ENCODE measurements at regions not wholly inside any gene's neighbourhood (a gene's known extent, or its start where the extent isn't known, plus 50 kb on each side); places are given as distances from the start of the nearest gene placed in this dataset.

- no peak overlapping the region for H3K27ac Mint-ChIP-seq
Observed at GRCh38 chr3:13931172-13931571, 51.3 kb upstream of the WNT7A start.

More at GRCh38 chr3:13931172-13931571, 51.3 kb upstream of the WNT7A start:
- ATAC-seq (no peak), DNase-seq (ENCODE audit: low spot score) (no peak)
- TF ChIP-seq FOXP1 (CRISPR knock-in tag; IDR thresholded peaks at IDR 0.05; ENCODE audit: borderline replicate concordance): no peak
- TF ChIP-seq, protein P1, sequence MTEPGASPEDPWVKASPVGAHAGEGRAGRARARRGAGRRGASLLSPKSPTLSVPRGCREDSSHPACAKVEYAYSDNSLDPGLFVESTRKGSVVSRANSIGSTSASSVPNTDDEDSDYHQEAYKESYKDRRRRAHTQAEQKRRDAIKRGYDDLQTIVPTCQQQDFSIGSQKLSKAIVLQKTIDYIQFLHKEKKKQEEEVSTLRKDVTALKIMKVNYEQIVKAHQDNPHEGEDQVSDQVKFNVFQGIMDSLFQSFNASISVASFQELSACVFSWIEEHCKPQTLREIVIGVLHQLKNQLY (CRISPR knock-in tag; IDR thresholded peaks at IDR 0.05): no peak
- H3K36me3 Mint-ChIP-seq: no peaks in the 10 kb centered on the region
- no peak overlapping the region for H3K4me3 Mint-ChIP-seq
- H3K9me3 Mint-ChIP-seq: peaks cover 50% of the 10 kb centered on the region
- CTCF ChIA-PET: no interaction called here
- H3K4me1 Mint-ChIP-seq: no peaks in the 10 kb centered on the region
- POLR2A ChIA-PET: no interaction called here
- H3K27me3 Mint-ChIP-seq (ENCODE audit: low read depth): peaks cover 32% of the 10 kb centered on the region

Data from WTC11 (cell line).